ENCODE measurements at regions not wholly inside any gene's neighbourhood (a gene's known extent, or its start where the extent isn't known, plus 50 kb on each side); places are given as distances from the start of the nearest gene placed in this dataset.

DNA sequence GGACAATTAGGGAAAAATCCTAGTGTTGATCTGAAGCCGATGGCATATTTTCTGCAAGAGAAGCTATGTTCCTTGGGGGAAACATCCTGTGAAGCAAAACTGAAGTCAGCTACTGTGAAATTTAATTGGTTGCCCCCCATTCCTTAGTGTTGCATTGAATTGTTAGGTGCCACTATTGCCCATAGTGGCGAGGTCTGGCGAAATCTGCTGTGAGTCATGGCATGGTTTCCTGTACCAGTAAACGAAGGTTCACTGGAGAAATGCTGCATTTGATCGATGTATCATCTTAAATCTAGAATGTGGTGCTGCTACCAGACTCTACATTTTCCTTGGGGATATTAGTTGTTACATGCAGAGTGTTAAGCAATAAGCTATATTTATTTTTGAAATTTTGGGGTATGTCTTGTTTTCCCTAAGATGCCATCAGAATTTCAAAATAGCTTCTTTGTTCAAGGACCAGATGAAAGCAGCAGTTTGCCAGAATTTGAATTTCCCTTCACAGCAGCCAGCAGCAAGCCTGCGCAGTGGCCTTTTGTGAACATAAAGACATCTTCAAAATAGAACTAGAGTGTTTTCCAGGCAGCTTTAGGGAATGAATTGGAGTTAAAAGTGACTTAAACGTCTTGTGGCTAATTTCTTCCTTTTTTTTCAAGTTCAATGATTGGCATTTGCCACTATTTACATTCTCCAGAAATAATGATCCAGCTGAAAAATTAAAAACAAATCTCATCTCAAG lies 348.6 kb upstream of the COBL start:
- no peak for TF ChIP-seq CTCF (IDR thresholded peaks at IDR 0.05)
- TF ChIP-seq POLR2A (IDR thresholded peaks at IDR 0.05) = no peak

Measured in testis (tissue), 2 donors.